Body of pancreas (tissue), 4 donors: ENCODE measurements at regions not wholly inside any gene's neighbourhood (a gene's known extent, or its start where the extent isn't known, plus 50 kb on each side); places are given as distances from the start of the nearest gene placed in this dataset.

Source experiments
- ATAC-seq: fragments of 150-250 bp; one replicate; pipeline ENCODE4 v1.9.1; 2016
- DNase-seq, 4 donors: peaks; one replicate each; pipeline ENCODE4 v3.0.0-alpha.2; 2019
- H3K27ac ChIP-seq, 4 donors: fragments of 200-600 bp; sonication (generic); 1 replicate in 3 of 4; 2 replicates in 1 of 4; pipeline versions ENCODE4 v1.5.1 to v1.6.1; 2016 to 2019; ENCODE audit warnings: mild to moderate bottlenecking in 1 of 4, mixed read lengths in 1 of 4, moderate library complexity in 1 of 4
- H3K27me3 ChIP-seq, 2 donors: fragments of 200-600 bp; sonication (generic); one replicate each; pipeline ENCODE4 v1.6.0; 2016; ENCODE audit warnings: mild to moderate bottlenecking in 1 of 2
- H3K36me3 ChIP-seq, 2 donors: fragments of 200-600 bp; sonication (generic); replicated peaks in 1 of 2; 2 replicates each; pipeline ENCODE4 v1.5.1; 2016; ENCODE audit warnings: low read depth in 2 of 2; ENCODE audit not compliant: insufficient read depth in 1 of 2
- H3K4me1 ChIP-seq: fragments of 200-600 bp; sonication (generic); one replicate; pipeline ENCODE4 v1.6.0; 2016
- H3K4me3 ChIP-seq, 2 donors: fragments of 200-600 bp; sonication (generic); 1 replicate in 1 of 2; 2 replicates in 1 of 2; pipeline ENCODE4 v1.5.1; 2016 to 2019
- H3K9me3 ChIP-seq, 3 donors: fragments of 200-600 bp; sonication (generic); 1 replicate in 2 of 3; 2 replicates in 1 of 3; pipeline ENCODE4 v1.5.1; 2016
- CTCF ChIP-seq, 7 experiments: fragments of 450-650 bp in 4 of 7; fragments of 200-600 bp in 3 of 7; sonication (generic) in 3 of 7; IDR thresholded peaks; one replicate each; pipeline ENCODE4 v1.5.1; 2016 to 2019; ENCODE audit warnings: antibody characterized with exemption in 7 of 7
- POLR2A ChIP-seq, 3 donors: fragments of 450-650 bp; IDR thresholded peaks; one replicate each; pipeline ENCODE4 v1.6.1; 2016; ENCODE audit warnings: antibody characterized with exemption in 3 of 3, mild to moderate bottlenecking in 2 of 3
- WGBS, 2 donors: methylation state at CpG; one replicate each; pipeline ENCODE4 v1.1.5; 2017; 5-methylcytosine and 5-hydroxymethylcytosine counted together
- intact Hi-C: fragments of 100-400 bp; cut with DNase I; formaldehyde crosslinking; loops from one replicate; pipeline ENCODE4 v1.15.1; 2023

GRCh38 chr21:29237110-29238052 is 61.3 kb upstream of the BACH1 start:
- Histone ChIP-seq H3K4me3 (no peak overlapping the region), H3K9me3 (no peaks in the 10 kb centered on the region), H3K36me3 (no peaks in the 10 kb centered on the region), H3K27me3 (no peaks in the 10 kb centered on the region), H3K4me1 (peaks cover 11% of the 10 kb centered on the region), H3K27ac (no peak overlapping the region)
- TF ChIP-seq POLR2A (IDR thresholded peaks at IDR 0.05) (no peak), CTCF (IDR thresholded peaks at IDR 0.05) (no peak)
- intact Hi-C loops, result no loop called here
- DNase-seq (peak in 1 of 4 donors; percentile 48), ATAC-seq (peak; percentile 40)
- WGBS, 2 donors, result 67 to 74% methylated on average over 3 of the region's 3 CpGs

- peak overlapping the region in 1 of 4 donors; percentile 4 for H3K27ac ChIP-seq
- TF ChIP-seq POLR2A (IDR thresholded peaks at IDR 0.05) (no peak), CTCF (IDR thresholded peaks at IDR 0.05) (no peak)
- H3K9me3 ChIP-seq, result no peaks in the 10 kb centered on the region
- ATAC-seq (no peak), DNase-seq (no peak)
- WGBS, 2 donors, result 64 to 83% methylated on average over 6 of the region's 6 CpGs
- intact Hi-C loops, result no loop called here
- H3K27me3 ChIP-seq, result no peaks in the 10 kb centered on the region
- peaks cover 11% of the 10 kb centered on the region for H3K4me1 ChIP-seq
- H3K36me3 ChIP-seq, result no peaks in the 10 kb centered on the region
- no peak overlapping the region for H3K4me3 ChIP-seq
Measured at GRCh38 chr21:29238053-29238966, 60.4 kb upstream of the BACH1 start.

GRCh38 chr21:29238967-29239290 is 59.8 kb upstream of the BACH1 start:
- Histone ChIP-seq H3K9me3 (no peaks in the 10 kb centered on the region), H3K27me3 (no peaks in the 10 kb centered on the region), H3K4me3 (no peak overlapping the region), H3K36me3 (no peaks in the 10 kb centered on the region), H3K4me1 (peaks cover 11% of the 10 kb centered on the region), H3K27ac (no peak overlapping the region)
- peak in 1 of 4 donors; percentile 47 for DNase-seq
- no peak for TF ChIP-seq POLR2A (IDR thresholded peaks at IDR 0.05)
- no peak for TF ChIP-seq CTCF (IDR thresholded peaks at IDR 0.05)
- 74 to 78% methylated on average over 3 of the region's 3 CpGs for WGBS, 2 donors
- ATAC-seq, result no peak
- intact Hi-C loops, result no loop called here

GRCh38 chr21:29240136-29240535 is 58.6 kb upstream of the BACH1 start:
- intact Hi-C loops, result no loop called here
- Histone ChIP-seq H3K4me1 (peaks cover 13% of the 10 kb centered on the region), H3K27ac (no peak overlapping the region), H3K9me3 (no peaks in the 10 kb centered on the region), H3K27me3 (no peaks in the 10 kb centered on the region), H3K36me3 (no peaks in the 10 kb centered on the region), H3K4me3 (no peak overlapping the region)
- TF ChIP-seq CTCF (IDR thresholded peaks at IDR 0.05), result no peak
- TF ChIP-seq POLR2A (IDR thresholded peaks at IDR 0.05), result no peak
- DNase-seq (no peak), ATAC-seq (no peak)
- 92 to 100% methylated on average over 1 of the region's 1 CpG for WGBS, 2 donors
